Activated CD8-positive, alpha-beta T cell treated with anti-CD3 and anti-CD28 coated beads for 36 hours (primary cell): ENCODE measurements at regions not wholly inside any gene's neighbourhood (a gene's known extent, or its start where the extent isn't known, plus 50 kb on each side); places are given as distances from the start of the nearest gene placed in this dataset.

ENCODE experiments used
- ATAC-seq: fragments of 200-7000 bp; cut with Tn5 transposase; one replicate; pipeline ENCODE4 v1.10.0; 2021; ENCODE audit warnings: mild to moderate bottlenecking, moderate library complexity
- CTCF ChIA-PET: fragments of 350-600 bp; sonication (Branson Sonifier 250); formaldehyde crosslinking; loops from one replicate; lab custom pipeline; 2021; ENCODE audit warnings: antibody characterized with exemption; lab: Charles Lee
- POLR2A ChIA-PET: fragments of 350-600 bp; sonication (Branson Sonifier 250); formaldehyde crosslinking; loops from one replicate; lab custom pipeline; 2021; ENCODE audit warnings: antibody characterized with exemption; lab: Charles Lee
- DNase-seq: peaks from one replicate; pipeline ENCODE4 v3.0.0-alpha.2; 2020
- H3K27ac Mint-ChIP-seq: one replicate; pipeline ENCODE4 v1.8.0; 2021; ENCODE audit warnings: mild to moderate bottlenecking, mixed read lengths
- H3K27me3 Mint-ChIP-seq: one replicate; pipeline ENCODE4 v1.8.0; 2021; ENCODE audit warnings: mixed read lengths
- H3K36me3 Mint-ChIP-seq: one replicate; pipeline ENCODE4 v1.8.0; 2021; ENCODE audit warnings: low read depth, mixed read lengths
- H3K4me1 Mint-ChIP-seq: one replicate; pipeline ENCODE4 v1.8.0; 2021; ENCODE audit warnings: low read depth, mixed read lengths
- H3K4me3 Mint-ChIP-seq: one replicate; pipeline ENCODE4 v1.8.0; 2021; ENCODE audit warnings: mild to moderate bottlenecking, moderate library complexity, mixed read lengths
- H3K9me3 Mint-ChIP-seq: one replicate; pipeline ENCODE4 v1.8.0; 2021; ENCODE audit warnings: mixed read lengths
- intact Hi-C: fragments of 100-400 bp; cut with micrococcal nuclease; formaldehyde crosslinking; loops from one replicate; pipeline ENCODE4 v1.10.0; 2022
- TF ChIP-seq, protein P1 (sequence below): fragments of 200-600 bp; IDR thresholded peaks from one replicate; pipeline ENCODE4 v1.8.0; 2022; ENCODE audit warnings: antibody characterized with exemption, mild to moderate bottlenecking

DNA sequence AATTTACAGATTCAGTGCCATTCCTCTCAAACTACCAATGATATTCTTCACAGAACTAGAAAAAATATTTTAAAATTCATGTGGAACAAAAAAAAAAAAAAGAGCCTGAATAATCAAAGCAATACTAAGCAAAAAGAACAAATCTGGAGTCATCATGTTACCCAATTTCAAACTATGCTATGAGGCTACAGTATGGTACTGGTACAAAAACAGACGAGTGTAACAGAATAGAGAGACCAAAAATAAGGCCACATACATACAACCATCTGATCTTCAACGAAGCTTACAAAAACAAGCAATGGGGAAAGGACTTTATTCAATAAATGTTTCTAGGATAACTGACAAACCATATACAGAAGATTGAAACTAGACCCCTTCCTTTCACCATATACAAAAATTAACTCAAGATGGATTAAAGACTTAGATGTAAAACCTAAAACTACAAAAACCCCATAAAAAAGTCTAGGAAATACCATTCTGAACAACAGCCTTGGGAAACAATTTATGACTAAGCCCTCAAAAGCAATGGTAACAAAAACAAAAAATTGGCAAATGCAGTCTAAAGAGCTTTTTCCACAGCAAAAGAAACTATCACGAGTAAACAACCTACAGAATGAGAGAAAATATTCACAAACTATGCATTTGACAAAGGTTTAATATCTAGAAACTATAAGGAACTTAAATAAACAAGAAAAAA, 207.7 kb downstream of the PTN start:
- no peak for ATAC-seq
- Mint-ChIP-seq H3K27ac (no peak overlapping the region), H3K9me3 (peaks cover 9% of the 10 kb centered on the region), H3K27me3 (no peaks in the 10 kb centered on the region), H3K4me1 (no peaks in the 10 kb centered on the region), H3K4me3 (no peak overlapping the region), H3K36me3 (no peaks in the 10 kb centered on the region)
- CTCF ChIA-PET, result no interaction called here
- DNase-seq, result no peak
- TF ChIP-seq, protein P1, sequence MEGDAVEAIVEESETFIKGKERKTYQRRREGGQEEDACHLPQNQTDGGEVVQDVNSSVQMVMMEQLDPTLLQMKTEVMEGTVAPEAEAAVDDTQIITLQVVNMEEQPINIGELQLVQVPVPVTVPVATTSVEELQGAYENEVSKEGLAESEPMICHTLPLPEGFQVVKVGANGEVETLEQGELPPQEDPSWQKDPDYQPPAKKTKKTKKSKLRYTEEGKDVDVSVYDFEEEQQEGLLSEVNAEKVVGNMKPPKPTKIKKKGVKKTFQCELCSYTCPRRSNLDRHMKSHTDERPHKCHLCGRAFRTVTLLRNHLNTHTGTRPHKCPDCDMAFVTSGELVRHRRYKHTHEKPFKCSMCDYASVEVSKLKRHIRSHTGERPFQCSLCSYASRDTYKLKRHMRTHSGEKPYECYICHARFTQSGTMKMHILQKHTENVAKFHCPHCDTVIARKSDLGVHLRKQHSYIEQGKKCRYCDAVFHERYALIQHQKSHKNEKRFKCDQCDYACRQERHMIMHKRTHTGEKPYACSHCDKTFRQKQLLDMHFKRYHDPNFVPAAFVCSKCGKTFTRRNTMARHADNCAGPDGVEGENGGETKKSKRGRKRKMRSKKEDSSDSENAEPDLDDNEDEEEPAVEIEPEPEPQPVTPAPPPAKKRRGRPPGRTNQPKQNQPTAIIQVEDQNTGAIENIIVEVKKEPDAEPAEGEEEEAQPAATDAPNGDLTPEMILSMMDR, result no peak
- POLR2A ChIA-PET, result no interaction called here
- intact Hi-C loops, result no loop called here

DNA sequence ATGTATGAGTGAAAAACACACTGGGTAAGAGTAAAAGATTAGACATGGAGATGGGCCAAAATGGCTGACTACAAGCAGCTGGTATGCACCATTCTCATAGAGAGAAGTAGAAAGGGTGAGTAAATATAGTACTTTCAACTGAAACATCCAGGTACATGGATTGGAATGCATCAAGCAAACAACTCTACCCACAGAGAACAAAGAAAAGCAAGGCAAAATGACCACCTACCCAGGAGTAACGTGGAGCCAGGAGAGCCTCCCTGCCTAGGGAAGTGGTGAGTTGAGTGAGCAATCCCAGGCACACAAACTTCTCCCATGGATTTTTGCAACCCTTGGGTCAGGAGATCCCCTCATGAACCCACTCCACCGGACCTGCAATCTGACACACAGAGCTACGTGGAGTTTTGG, 212.8 kb downstream of the PTN start:
- H3K9me3 Mint-ChIP-seq, result peaks cover 15% of the 10 kb centered on the region
- no peaks in the 10 kb centered on the region for H3K36me3 Mint-ChIP-seq
- DNase-seq, result no peak
- POLR2A ChIA-PET, result no interaction called here
- no peak overlapping the region for H3K27ac Mint-ChIP-seq
- no peaks in the 10 kb centered on the region for H3K27me3 Mint-ChIP-seq
- TF ChIP-seq, protein P1, result no peak
- no peaks in the 10 kb centered on the region for H3K4me1 Mint-ChIP-seq
- no peak overlapping the region for H3K4me3 Mint-ChIP-seq
- CTCF ChIA-PET, result no interaction called here
- no peak for ATAC-seq
- intact Hi-C loops, result no loop called here

DNA sequence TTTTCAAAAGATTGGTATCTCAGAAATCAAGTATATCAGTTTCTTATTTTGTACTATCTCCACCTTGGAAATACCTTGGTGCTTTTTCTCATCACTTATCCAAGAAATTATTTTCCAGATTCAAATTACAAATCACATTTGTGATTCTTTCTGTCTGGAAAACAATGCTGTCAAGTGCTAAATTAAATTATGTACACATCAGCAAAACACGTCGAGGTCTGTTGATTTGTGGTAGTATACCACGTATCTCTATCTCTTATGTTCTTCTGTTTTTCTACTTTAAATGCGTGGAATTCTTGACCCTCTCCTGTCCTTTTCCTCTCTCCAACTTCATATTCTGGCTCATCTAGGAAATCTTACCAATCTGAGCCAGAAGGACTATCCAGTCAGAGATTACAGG, 214.5 kb downstream of the PTN start:
- ChIA-PET POLR2A (no interaction called here), CTCF (no interaction called here)
- ATAC-seq, result no peak
- no peaks in the 10 kb centered on the region for H3K4me1 Mint-ChIP-seq
- H3K9me3 Mint-ChIP-seq, result peaks cover 9% of the 10 kb centered on the region
- H3K27me3 Mint-ChIP-seq, result no peaks in the 10 kb centered on the region
- DNase-seq, result no peak
- TF ChIP-seq, protein P1, result no peak
- no peak overlapping the region for H3K4me3 Mint-ChIP-seq
- H3K36me3 Mint-ChIP-seq, result no peaks in the 10 kb centered on the region
- no peak overlapping the region for H3K27ac Mint-ChIP-seq
- intact Hi-C loops, result no loop called here

DNA sequence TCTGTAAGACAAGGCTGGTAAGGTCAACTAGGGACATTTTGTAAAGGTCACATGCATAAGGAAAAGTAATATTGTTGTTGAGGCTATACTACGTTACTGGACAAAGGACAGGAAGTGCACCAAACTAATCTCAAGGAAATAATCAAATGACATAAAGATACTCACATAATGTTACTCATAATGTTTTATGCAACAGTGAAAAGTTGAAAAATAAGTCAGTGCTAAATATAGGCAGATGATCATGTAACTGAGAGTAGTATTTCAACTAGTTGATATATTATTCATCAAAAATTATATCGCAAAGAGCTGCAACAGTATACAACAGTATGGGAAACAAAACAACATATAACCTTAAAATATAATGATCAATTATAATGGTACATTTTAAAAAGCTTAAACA, 215.7 kb downstream of the PTN start:
- Mint-ChIP-seq H3K4me1 (no peaks in the 10 kb centered on the region), H3K27me3 (no peaks in the 10 kb centered on the region), H3K36me3 (no peaks in the 10 kb centered on the region), H3K9me3 (peaks cover 8% of the 10 kb centered on the region), H3K4me3 (no peak overlapping the region), H3K27ac (no peak overlapping the region)
- ChIA-PET POLR2A (no interaction called here), CTCF (no interaction called here)
- DNase-seq (no peak), ATAC-seq (no peak)
- TF ChIP-seq, protein P1, result no peak
- intact Hi-C loops, result no loop called here

DNA sequence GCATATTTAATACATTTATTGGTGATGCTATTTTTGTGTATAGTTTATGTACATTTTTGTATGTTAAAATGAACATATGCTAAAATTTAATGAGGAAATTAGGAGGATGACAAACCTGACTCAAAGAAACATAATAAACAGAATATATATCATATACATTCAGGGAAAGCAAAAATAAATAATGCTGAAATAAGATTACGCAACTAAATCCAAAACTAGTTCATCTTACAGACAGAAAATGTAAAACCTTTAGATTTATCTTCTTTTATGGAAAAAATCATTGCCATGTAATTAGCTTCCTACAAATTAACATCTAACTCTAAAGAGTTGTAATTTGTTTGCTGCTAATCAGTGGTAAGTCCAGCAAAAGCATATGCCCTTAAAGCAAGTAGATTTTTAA, 216.5 kb downstream of the PTN start:
- intact Hi-C loops, result no loop called here
- CTCF ChIA-PET, result no interaction called here

More for the DNA sequence above, 216.5 kb downstream of the PTN start:
- POLR2A ChIA-PET, result no interaction called here
- no peaks in the 10 kb centered on the region for H3K36me3 Mint-ChIP-seq
- H3K27me3 Mint-ChIP-seq, result no peaks in the 10 kb centered on the region
- no peaks in the 10 kb centered on the region for H3K4me1 Mint-ChIP-seq
- ATAC-seq, result no peak
- peaks cover 9% of the 10 kb centered on the region for H3K9me3 Mint-ChIP-seq
- DNase-seq, result no peak
- H3K27ac Mint-ChIP-seq, result no peak overlapping the region
- TF ChIP-seq, protein P1, result no peak
- no peak overlapping the region for H3K4me3 Mint-ChIP-seq
